Calu3 (cell line): ENCODE measurements at regions not wholly inside any gene's neighbourhood (a gene's known extent, or its start where the extent isn't known, plus 50 kb on each side); places are given as distances from the start of the nearest gene placed in this dataset.

ENCODE experiments used
- BruUV-seq: library from RNA; stranded (reverse); fragments of 400-500 nt; replicated peaks from 2 replicates; lab custom pipeline; 2021; lab: Mats Ljungman, UMichigan
- CTCF ChIA-PET: fragments of 300-600 bp; sonication (Branson Sonifier 250); formaldehyde crosslinking; loops from one replicate; lab custom pipeline; 2022; ENCODE audit warnings: antibody characterized with exemption; lab: Charles Lee
- DNase-seq: peaks from one replicate; pipeline ENCODE4 v3.0.0; 2022
- H3K27ac Mint-ChIP-seq: one replicate; pipeline ENCODE4 v1.8.0; 2022; ENCODE audit warnings: mixed read lengths; ENCODE audit not compliant: unreplicated experiment
- H3K27me3 Mint-ChIP-seq: one replicate; pipeline ENCODE4 v1.8.0; 2022; ENCODE audit warnings: mixed read lengths; ENCODE audit not compliant: unreplicated experiment
- H3K36me3 Mint-ChIP-seq: one replicate; pipeline ENCODE4 v1.8.0; 2022; ENCODE audit warnings: mild to moderate bottlenecking, moderate library complexity, mixed read lengths; ENCODE audit not compliant: insufficient read depth, unreplicated experiment
- H3K4me1 Mint-ChIP-seq: one replicate; pipeline ENCODE4 v1.8.0; 2022; ENCODE audit warnings: mild to moderate bottlenecking, low read depth, mixed read lengths; ENCODE audit not compliant: unreplicated experiment
- H3K4me3 Mint-ChIP-seq: one replicate; pipeline ENCODE4 v1.8.0; 2022; ENCODE audit warnings: mild to moderate bottlenecking, low read depth, moderate library complexity, mixed read lengths; ENCODE audit not compliant: unreplicated experiment
- H3K9me3 Mint-ChIP-seq: one replicate; pipeline ENCODE4 v1.8.0; 2022; ENCODE audit warnings: low read depth, mixed read lengths; ENCODE audit not compliant: unreplicated experiment
- CTCF ChIP-seq: fragments of 200-600 bp; IDR thresholded peaks from one replicate; pipeline ENCODE4 v1.8.0; 2022; ENCODE audit warnings: antibody characterized with exemption; ENCODE audit not compliant: unreplicated experiment
- intact Hi-C: fragments of 100-400 bp; cut with micrococcal nuclease; formaldehyde crosslinking; loops from one replicate; pipeline ENCODE4 v1.10.0; 2022; ENCODE audit not compliant: unreplicated experiment

GRCh38 chr13:76398425-76398824 lies 487.8 kb downstream of the KCTD12 start:
- intact Hi-C loops, result no loop called here
- TF ChIP-seq CTCF, result no peak
- no peaks in the 10 kb centered on the region for H3K4me1 Mint-ChIP-seq

GRCh38 chr13:76397413-76397812 lies 488.8 kb downstream of the KCTD12 start:
- H3K4me1 Mint-ChIP-seq, result no peaks in the 10 kb centered on the region
- CTCF ChIA-PET, result no interaction called here
- no peak overlapping the region for H3K27ac Mint-ChIP-seq
- H3K9me3 Mint-ChIP-seq, result no peaks in the 10 kb centered on the region
- DNase-seq, result no peak
- intact Hi-C loops, result no loop called here
- no peak overlapping the region for H3K4me3 Mint-ChIP-seq
- no peaks in the 10 kb centered on the region for H3K36me3 Mint-ChIP-seq
- H3K27me3 Mint-ChIP-seq, result no peaks in the 10 kb centered on the region
- TF ChIP-seq CTCF, result no peak
- no TSS peak for BruUV-seq

More at GRCh38 chr13:76398425-76398824, 487.8 kb downstream of the KCTD12 start:
- Mint-ChIP-seq H3K36me3 (no peaks in the 10 kb centered on the region), H3K27me3 (no peaks in the 10 kb centered on the region), H3K4me3 (no peak overlapping the region), H3K27ac (no peak overlapping the region), H3K9me3 (no peaks in the 10 kb centered on the region)
- DNase-seq, result no peak
- CTCF ChIA-PET, result no interaction called here
- no TSS peak for BruUV-seq

- intact Hi-C loops, result no loop called here
- Mint-ChIP-seq H3K27me3 (no peaks in the 10 kb centered on the region), H3K36me3 (no peaks in the 10 kb centered on the region), H3K9me3 (no peaks in the 10 kb centered on the region), H3K27ac (no peak overlapping the region), H3K4me3 (no peak overlapping the region), H3K4me1 (peaks cover 2% of the 10 kb centered on the region)
- BruUV-seq, result no TSS peak
- CTCF ChIA-PET, result no interaction called here
- TF ChIP-seq CTCF, result no peak
- DNase-seq, result no peak
Observed at GRCh38 chr13:76389321-76389720, 496.9 kb downstream of the KCTD12 start.

- Mint-ChIP-seq H3K4me1 (peaks cover 7% of the 10 kb centered on the region), H3K36me3 (no peaks in the 10 kb centered on the region), H3K4me3 (no peak overlapping the region), H3K27me3 (no peaks in the 10 kb centered on the region), H3K9me3 (no peaks in the 10 kb centered on the region), H3K27ac (no peak overlapping the region)
- BruUV-seq, result no TSS peak
- no peak for TF ChIP-seq CTCF
- no peak for DNase-seq
- intact Hi-C loops, result no loop called here
- CTCF ChIA-PET, result no interaction called here
Observed at GRCh38 chr13:76387566-76387965, 498.6 kb downstream of the KCTD12 start.
